Mesenchymal stem cell (in vitro differentiated cells and primary cell): ENCODE measurements at regions not wholly inside any gene's neighbourhood (a gene's known extent, or its start where the extent isn't known, plus 50 kb on each side); places are given as distances from the start of the nearest gene placed in this dataset.

Source experiments
- DNase-seq: peaks from one replicate; pipeline ENCODE4 v3.0.0-alpha.2; 2013
- H2AFZ ChIP-seq: one replicate; pipeline ENCODE4 v1.6.1; 2013; ENCODE audit warnings: low read depth, mild to moderate bottlenecking, control low read depth, inconsistent platforms, low read length, moderate library complexity
- H2AK5ac ChIP-seq: 2 replicates; pipeline ENCODE4 v1.6.1; 2013; ENCODE audit warnings: low read length, moderate library complexity, mild to moderate bottlenecking, inconsistent platforms; ENCODE audit not compliant: severe bottlenecking
- H2BK120ac ChIP-seq: one replicate; pipeline ENCODE4 v1.6.1; 2013; ENCODE audit warnings: low read depth, mild to moderate bottlenecking, inconsistent platforms, low read length, moderate library complexity
- H2BK12ac ChIP-seq, 2 experiments: one replicate each; pipeline ENCODE4 v1.6.1; 2013; ENCODE audit warnings: inconsistent platforms in 2 of 2, low read length in 2 of 2, mild to moderate bottlenecking in 2 of 2, moderate library complexity in 2 of 2, control low read depth in 1 of 2
- H2BK15ac ChIP-seq: one replicate; pipeline ENCODE4 v1.6.1; 2013; ENCODE audit warnings: mild to moderate bottlenecking, low read depth, inconsistent platforms; ENCODE audit not compliant: poor library complexity, severe bottlenecking
- H2BK5ac ChIP-seq: 2 replicates; pipeline ENCODE4 v1.6.1; 2013; ENCODE audit warnings: low read depth, mild to moderate bottlenecking, low read length, control low read depth, inconsistent platforms; ENCODE audit not compliant: poor library complexity, severe bottlenecking
- H3K14ac ChIP-seq, 2 experiments: one replicate each; pipeline ENCODE4 v1.6.1; 2013; ENCODE audit warnings: inconsistent platforms in 2 of 2, low read length in 2 of 2, control low read depth in 1 of 2, mild to moderate bottlenecking in 1 of 2, moderate library complexity in 1 of 2
- H3K18ac ChIP-seq, 2 experiments: one replicate each; pipeline ENCODE4 v1.6.1; 2013; ENCODE audit warnings: inconsistent platforms in 2 of 2, low read length in 2 of 2, control low read depth in 1 of 2, low read depth in 1 of 2, mild to moderate bottlenecking in 1 of 2
- H3K23ac ChIP-seq, 2 experiments: one replicate each; pipeline ENCODE4 v1.6.1; 2013; ENCODE audit warnings: inconsistent platforms in 2 of 2, low read length in 2 of 2, mild to moderate bottlenecking in 2 of 2, moderate library complexity in 2 of 2, control low read depth in 1 of 2
- H3K27ac ChIP-seq: 2 replicates; pipeline ENCODE4 v1.5.1; 2013; ENCODE audit warnings: mild to moderate bottlenecking, moderate library complexity, low read length, control low read depth, inconsistent platforms; ENCODE audit not compliant: poor library complexity, severe bottlenecking
- H3K27me3 ChIP-seq, 2 experiments: 2 replicates each; pipeline versions ENCODE4 v1.6.1 to v1.7.0; 2013; ENCODE audit warnings: low read length in 2 of 2, mild to moderate bottlenecking in 2 of 2, moderate library complexity in 2 of 2, control low read depth in 1 of 2, inconsistent platforms in 1 of 2; ENCODE audit not compliant: control insufficient read depth in 1 of 2, insufficient read depth in 1 of 2
- H3K36me3 ChIP-seq, 2 experiments: 2 replicates each; pipeline versions ENCODE4 v1.6.1 to v1.7.0; 2013; ENCODE audit warnings: low read length in 2 of 2, control low read depth in 1 of 2, inconsistent platforms in 1 of 2, low read depth in 1 of 2, mild to moderate bottlenecking in 1 of 2; ENCODE audit not compliant: insufficient read depth in 2 of 2, control insufficient read depth in 1 of 2
- H3K4ac ChIP-seq, 2 experiments: one replicate each; pipeline ENCODE4 v1.6.1; 2013; ENCODE audit warnings: inconsistent platforms in 2 of 2, low read length in 2 of 2, mild to moderate bottlenecking in 2 of 2, moderate library complexity in 2 of 2, control low read depth in 1 of 2, low read depth in 1 of 2
- H3K4me1 ChIP-seq: 2 replicates; pipeline ENCODE4 v1.6.1; 2013; ENCODE audit warnings: low read depth, low read length, control low read depth; ENCODE audit not compliant: control insufficient read depth, insufficient read depth
- H3K4me2 ChIP-seq: 2 replicates; pipeline ENCODE4 v1.6.1; 2013; ENCODE audit warnings: low read length, mild to moderate bottlenecking, inconsistent platforms; ENCODE audit not compliant: poor library complexity, severe bottlenecking
- H3K4me3 ChIP-seq, 2 experiments: 2 replicates each; pipeline versions ENCODE4 v1.5.1 to v1.7.0; 2013; ENCODE audit warnings: low read length in 2 of 2, mild to moderate bottlenecking in 2 of 2, control low read depth in 1 of 2, low read depth in 1 of 2; ENCODE audit not compliant: insufficient read depth in 1 of 2
- H3K79me1 ChIP-seq: replicated peaks from 2 replicates; pipeline ENCODE4 v1.6.1; 2013; ENCODE audit warnings: mild to moderate bottlenecking, control low read depth, low read length, inconsistent platforms; ENCODE audit not compliant: poor library complexity, severe bottlenecking
- H3K9ac ChIP-seq: 2 replicates; pipeline ENCODE4 v1.7.0; 2013; ENCODE audit warnings: mild to moderate bottlenecking, low read length, moderate library complexity
- H3K9me3 ChIP-seq: 2 replicates; pipeline ENCODE4 v1.7.0; 2013; ENCODE audit warnings: mild to moderate bottlenecking, low read length; ENCODE audit not compliant: control insufficient read depth
- H4K8ac ChIP-seq: one replicate; pipeline ENCODE4 v1.6.1; 2013; ENCODE audit warnings: inconsistent platforms, mild to moderate bottlenecking, low read length, moderate library complexity
- H4K91ac ChIP-seq: one replicate; pipeline ENCODE4 v1.6.1; 2013; ENCODE audit warnings: mild to moderate bottlenecking, low read length, inconsistent platforms
- WGBS: methylation state at CpG from one replicate; pipeline ENCODE4 v1.1.7; 2013; ENCODE audit warnings: mixed read lengths; 5-methylcytosine and 5-hydroxymethylcytosine counted together

DNA sequence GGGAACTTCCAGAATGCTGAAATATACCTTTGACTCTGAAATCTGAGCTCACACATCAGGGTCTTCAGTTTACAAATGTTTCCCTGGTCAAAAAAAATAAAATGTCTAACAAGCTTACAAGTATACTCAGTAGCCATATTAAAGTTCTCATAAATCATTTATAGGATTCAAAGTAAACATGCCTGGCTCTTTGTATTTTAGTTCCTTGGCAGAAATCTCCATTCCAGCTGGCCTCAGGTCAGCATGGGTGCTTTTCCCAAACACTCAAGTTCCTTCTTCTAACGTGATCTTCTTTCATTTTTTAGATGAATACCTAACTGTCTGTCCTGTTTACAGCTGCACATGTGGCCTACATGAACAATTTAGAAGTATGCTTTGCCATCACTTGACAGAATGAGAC lies 263.2 kb downstream of the GAS1 start:
- no peaks in the 10 kb centered on the region for H3K36me3 ChIP-seq
- H3K4ac ChIP-seq, result no peak overlapping the region
- no peak for DNase-seq
- H3K27me3 ChIP-seq, result no peaks in the 10 kb centered on the region
- no peak overlapping the region for H2BK5ac ChIP-seq
- no peak overlapping the region for H2BK12ac ChIP-seq
- H2AFZ ChIP-seq, result no peak overlapping the region
- no peak overlapping the region for H2BK120ac ChIP-seq
- no peak overlapping the region for H4K8ac ChIP-seq
- H3K9ac ChIP-seq, result no peak overlapping the region
- H3K27ac ChIP-seq, result no peak overlapping the region
- peaks cover 1% of the 10 kb centered on the region for H3K4me1 ChIP-seq
- H4K91ac ChIP-seq, result no peak overlapping the region
- no peak overlapping the region for H2AK5ac ChIP-seq
- no peak overlapping the region for H3K4me2 ChIP-seq
- H3K14ac ChIP-seq, result no peak overlapping the region
- no peak overlapping the region for H3K18ac ChIP-seq
- no peaks in the 10 kb centered on the region for H3K79me1 ChIP-seq
- H3K23ac ChIP-seq, result no peak overlapping the region
- 46% methylated on average over 1 of the region's 1 CpG for WGBS
- H3K4me3 ChIP-seq, result no peak overlapping the region
- H2BK15ac ChIP-seq, result no peak overlapping the region
- H3K9me3 ChIP-seq, result no peaks in the 10 kb centered on the region

DNA sequence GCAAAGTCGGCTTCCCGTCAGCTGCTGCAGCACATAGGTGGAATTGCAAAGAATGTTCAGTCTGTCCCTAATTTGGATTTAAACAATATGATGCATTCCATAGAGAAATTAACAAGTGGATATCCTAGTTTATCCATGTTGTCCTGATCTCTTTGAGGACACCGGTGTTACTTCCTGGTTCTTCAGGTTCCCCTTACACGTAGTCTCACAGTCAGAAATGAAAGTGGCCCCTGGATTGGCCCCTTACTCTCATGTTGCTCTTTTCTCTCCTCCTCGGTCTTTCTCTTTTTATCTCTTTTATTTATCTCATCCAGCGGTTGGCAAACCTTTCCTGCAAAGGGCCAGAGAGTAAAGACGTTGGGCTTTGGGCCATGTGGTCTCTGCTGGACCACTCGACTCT lies 265.1 kb downstream of the GAS1 start:
- Histone ChIP-seq H3K4me3 (no peak overlapping the region), H3K9me3 (no peaks in the 10 kb centered on the region), H3K14ac (no peak overlapping the region), H3K27ac (no peak overlapping the region), H4K91ac (no peak overlapping the region), H3K4ac (no peak overlapping the region), H2BK12ac (no peak overlapping the region), H2BK15ac (no peak overlapping the region), H3K9ac (no peak overlapping the region), H3K27me3 (no peaks in the 10 kb centered on the region), H2AK5ac (no peak overlapping the region), H2BK120ac (no peak overlapping the region), H3K18ac (no peak overlapping the region), H3K79me1 (no peaks in the 10 kb centered on the region), H2BK5ac (no peak overlapping the region), H4K8ac (no peak overlapping the region), H3K4me2 (no peak overlapping the region), H3K36me3 (no peaks in the 10 kb centered on the region), H3K4me1 (peaks cover 1% of the 10 kb centered on the region), H3K23ac (no peak overlapping the region), H2AFZ (no peak overlapping the region)
- DNase-seq, result no peak
- WGBS, result 78% methylated on average over 6 of the region's 8 CpGs

DNA sequence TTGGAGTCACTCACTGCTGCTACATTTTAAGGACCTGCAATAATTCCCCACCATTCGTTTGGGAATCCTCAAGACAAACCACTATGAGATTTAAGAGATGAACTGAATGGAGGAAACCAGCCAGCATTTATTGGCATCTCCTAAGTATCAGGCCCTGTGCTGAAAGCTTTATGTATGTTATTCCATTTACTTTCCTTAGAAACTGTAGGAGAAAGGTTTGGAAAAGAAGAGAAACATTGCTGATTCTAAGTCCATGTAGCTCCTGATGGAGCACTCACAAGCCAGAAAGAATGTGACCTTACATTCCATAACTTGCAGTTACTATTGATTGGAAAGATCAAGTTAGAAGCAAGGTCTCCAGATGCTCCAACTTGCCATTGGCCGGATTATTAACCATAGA lies 267.4 kb downstream of the GAS1 start:
- no peak overlapping the region for H3K18ac ChIP-seq
- H3K4me1 ChIP-seq, result peaks cover 3% of the 10 kb centered on the region
- no peak for DNase-seq
- H3K36me3 ChIP-seq, result no peaks in the 10 kb centered on the region
- H2AFZ ChIP-seq, result no peak overlapping the region
- no peak overlapping the region for H4K8ac ChIP-seq
- H2BK15ac ChIP-seq, result no peak overlapping the region
- H3K79me1 ChIP-seq, result no peaks in the 10 kb centered on the region
- H3K27ac ChIP-seq, result no peak overlapping the region
- H2AK5ac ChIP-seq, result no peak overlapping the region
- H2BK12ac ChIP-seq, result no peak overlapping the region
- H3K9me3 ChIP-seq, result no peaks in the 10 kb centered on the region
- H3K14ac ChIP-seq, result no peak overlapping the region
- H3K9ac ChIP-seq, result no peak overlapping the region
- WGBS, result 80% methylated on average over 1 of the region's 2 CpGs
- H3K4ac ChIP-seq, result no peak overlapping the region
- no peak overlapping the region for H3K23ac ChIP-seq
- H3K27me3 ChIP-seq, result no peaks in the 10 kb centered on the region
- no peak overlapping the region for H2BK120ac ChIP-seq
- no peak overlapping the region for H3K4me2 ChIP-seq
- H3K4me3 ChIP-seq, result no peak overlapping the region
- H2BK5ac ChIP-seq, result no peak overlapping the region
- H4K91ac ChIP-seq, result no peak overlapping the region

DNA sequence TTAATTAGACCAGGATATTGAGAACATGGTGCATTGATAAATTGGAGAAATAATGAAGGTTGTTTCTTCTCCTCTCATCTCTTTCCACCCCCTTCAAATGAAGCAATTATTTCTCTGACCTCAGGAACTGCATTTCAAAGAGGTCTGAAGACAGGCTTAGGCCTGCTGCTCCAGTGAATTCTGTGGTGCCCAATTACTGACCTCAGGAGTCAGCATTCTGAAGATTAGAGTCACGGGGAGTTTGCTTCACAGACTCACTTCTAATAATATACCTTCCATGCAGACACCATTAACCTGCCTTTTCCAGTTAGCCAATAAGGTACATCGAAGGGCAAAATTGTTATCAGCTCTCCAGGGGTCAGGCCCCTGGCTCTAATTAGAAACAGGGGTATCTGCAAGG lies 270.9 kb downstream of the GAS1 start:
- DNase-seq, result no peak
- 19% methylated on average over 2 of the region's 2 CpGs for WGBS
- no peak overlapping the region for H2BK120ac ChIP-seq

More for the DNA sequence above, 270.9 kb downstream of the GAS1 start:
- H2BK15ac ChIP-seq, result no peak overlapping the region
- H2AFZ ChIP-seq, result no peak overlapping the region
- no peaks in the 10 kb centered on the region for H3K9me3 ChIP-seq
- H3K4me3 ChIP-seq, result no peak overlapping the region
- H3K4me2 ChIP-seq, result no peak overlapping the region
- H2AK5ac ChIP-seq, result no peak overlapping the region
- no peaks in the 10 kb centered on the region for H3K79me1 ChIP-seq
- no peak overlapping the region for H4K8ac ChIP-seq
- no peak overlapping the region for H3K23ac ChIP-seq
- H3K18ac ChIP-seq, result no peak overlapping the region
- H3K4ac ChIP-seq, result no peak overlapping the region
- no peak overlapping the region for H2BK5ac ChIP-seq
- H3K27ac ChIP-seq, result no peak overlapping the region
- no peak overlapping the region for H3K9ac ChIP-seq
- no peaks in the 10 kb centered on the region for H3K27me3 ChIP-seq
- H4K91ac ChIP-seq, result no peak overlapping the region
- H3K4me1 ChIP-seq, result peaks cover 6% of the 10 kb centered on the region
- no peak overlapping the region for H3K14ac ChIP-seq
- no peak overlapping the region for H2BK12ac ChIP-seq
- no peaks in the 10 kb centered on the region for H3K36me3 ChIP-seq
